Amygdala (tissue), 56 donors: ENCODE measurements at regions not wholly inside any gene's neighbourhood (a gene's known extent, or its start where the extent isn't known, plus 50 kb on each side); places are given as distances from the start of the nearest gene placed in this dataset.
A peak's percentile ranks its signal among the peaks of the same experiment; 100 is the strongest.

Experiments used
- DNase-seq, 56 donors: peaks; one replicate each; lab custom pipeline; 2025; lab: John Stamatoyannopoulos, UW

- no peak for DNase-seq
These were observed 199.6 kb downstream of the VAPA start for GRCh38 chr18:10113121-10114022.

DNA sequence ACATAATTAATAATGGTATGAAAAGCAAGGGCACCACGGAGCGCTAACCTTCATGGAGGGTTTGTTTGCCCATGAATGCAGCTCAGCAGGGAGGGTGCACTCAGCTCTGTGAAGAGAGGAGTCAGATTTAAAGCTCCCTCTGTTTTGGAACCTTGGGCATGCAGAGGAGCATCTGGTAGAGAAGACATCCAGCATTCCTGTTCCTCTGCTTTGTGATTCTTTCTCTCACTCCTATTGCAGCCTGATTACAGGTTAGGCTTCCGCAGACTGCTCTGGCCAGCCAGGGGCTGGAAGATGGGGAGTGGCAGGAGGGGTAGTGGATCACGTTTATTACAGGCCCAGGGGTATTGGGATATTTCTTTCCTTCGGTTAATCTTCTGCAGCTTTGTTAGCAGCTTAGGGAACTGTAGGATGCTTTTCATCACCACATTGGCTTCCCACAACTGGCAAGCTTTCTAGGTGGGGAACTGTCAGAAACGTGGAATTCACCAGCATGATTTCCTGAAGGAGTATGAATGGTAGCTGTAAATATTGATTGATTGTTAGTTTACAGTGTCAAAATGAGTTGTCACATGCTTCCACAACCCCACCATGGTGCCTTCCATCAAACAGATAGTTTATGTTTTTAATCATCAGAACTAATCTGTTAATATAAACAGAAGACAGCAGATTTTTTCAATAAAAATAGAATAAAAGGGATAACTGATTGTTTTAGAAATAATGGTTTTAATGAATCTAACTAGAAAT is 201.1 kb downstream of the VAPA start:
- DNase-seq = no peak

DNA sequence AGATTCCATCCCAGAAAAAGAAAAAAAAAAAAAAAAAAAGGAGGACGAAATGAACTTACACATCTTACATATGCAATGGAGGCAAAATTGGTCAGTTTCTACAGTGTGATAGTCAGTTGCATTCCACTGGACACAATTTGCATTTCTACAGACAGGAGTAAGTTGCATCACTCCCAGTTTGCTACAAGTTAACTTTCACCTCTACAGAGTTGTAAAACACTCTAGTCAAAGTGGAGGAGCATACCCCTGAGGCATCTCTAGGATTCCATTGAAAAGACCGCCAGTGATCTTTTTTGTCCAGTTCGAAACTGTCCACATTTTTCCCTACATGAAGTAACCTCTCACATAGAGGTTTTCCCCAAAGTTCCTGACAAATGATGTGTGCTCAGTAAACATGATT is 202.8 kb downstream of the VAPA start:
- DNase-seq = no peak

DNA sequence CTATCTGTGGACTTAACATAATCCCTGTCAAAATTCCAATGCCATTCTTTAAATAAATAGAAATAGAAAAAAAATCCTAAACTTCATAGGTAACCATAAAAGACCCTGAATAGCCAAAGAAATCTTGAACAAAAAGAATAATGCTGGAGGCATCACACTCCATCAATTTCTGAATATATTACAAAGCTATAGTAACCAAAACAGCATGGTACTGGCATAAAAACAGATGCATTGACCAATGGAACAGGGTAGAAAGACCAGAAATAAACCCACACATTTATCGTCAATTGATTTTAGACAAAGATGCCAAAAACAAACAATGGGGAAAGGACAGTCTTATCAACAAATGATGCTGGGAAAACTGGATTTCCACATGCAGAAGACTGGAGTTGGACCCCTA is 205.7 kb downstream of the VAPA start:
- no peak for DNase-seq

- DNase-seq = no peak
These were observed 206.2 kb downstream of the VAPA start for GRCh38 chr18:10119991-10120390.

DNA sequence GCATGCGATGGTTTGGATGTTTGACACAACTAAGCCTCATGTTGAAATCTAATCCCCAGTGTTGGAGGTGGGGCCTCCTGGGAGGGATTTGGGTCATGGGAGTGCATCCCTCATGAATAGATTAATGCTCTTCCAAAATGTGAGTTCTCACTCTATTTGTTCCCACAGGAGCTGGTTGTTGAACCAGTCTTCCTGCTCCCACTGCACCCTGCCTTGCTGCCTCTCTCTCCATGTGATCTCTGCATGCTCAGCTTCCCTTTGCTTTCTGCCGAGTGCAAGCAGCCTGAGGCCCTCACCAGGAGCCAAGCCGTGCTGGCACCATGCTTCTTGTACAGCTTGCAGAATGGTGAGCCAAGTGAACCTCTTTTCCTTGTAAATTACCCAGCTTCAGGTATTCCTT is 206.8 kb downstream of the VAPA start:
- DNase-seq = no peak

DNA sequence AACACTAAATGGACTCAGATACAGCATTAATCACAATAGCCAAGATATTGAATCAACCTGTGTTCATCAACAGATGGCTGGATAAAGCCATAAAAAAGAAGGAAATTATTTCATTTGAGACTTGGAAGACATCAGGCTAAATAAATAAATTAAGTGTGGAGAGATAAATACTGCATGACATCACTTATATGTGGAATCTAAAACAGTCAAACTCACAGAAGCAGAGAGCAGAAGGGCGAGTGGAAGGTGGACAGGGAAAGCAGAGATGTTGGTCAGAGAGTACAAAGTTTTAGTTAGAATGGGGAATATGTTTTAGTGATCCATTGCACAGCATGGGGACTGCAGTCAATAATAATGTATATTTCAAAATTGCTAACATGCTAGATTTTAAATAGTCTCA is 207.2 kb downstream of the VAPA start:
- no peak for DNase-seq

- no peak for DNase-seq
These were observed 208.1 kb downstream of the VAPA start for GRCh38 chr18:10121786-10122515.

GRCh38 chr18:10122988-10123950 is 209.5 kb downstream of the VAPA start:
- DNase-seq = no peak

GRCh38 chr18:10124071-10124470 is 210.3 kb downstream of the VAPA start:
- no peak for DNase-seq

- DNase-seq = no peak
These were observed 210.7 kb downstream of the VAPA start for GRCh38 chr18:10124557-10124956.

GRCh38 chr18:10124967-10125366 is 211.2 kb downstream of the VAPA start:
- no peak for DNase-seq

DNA sequence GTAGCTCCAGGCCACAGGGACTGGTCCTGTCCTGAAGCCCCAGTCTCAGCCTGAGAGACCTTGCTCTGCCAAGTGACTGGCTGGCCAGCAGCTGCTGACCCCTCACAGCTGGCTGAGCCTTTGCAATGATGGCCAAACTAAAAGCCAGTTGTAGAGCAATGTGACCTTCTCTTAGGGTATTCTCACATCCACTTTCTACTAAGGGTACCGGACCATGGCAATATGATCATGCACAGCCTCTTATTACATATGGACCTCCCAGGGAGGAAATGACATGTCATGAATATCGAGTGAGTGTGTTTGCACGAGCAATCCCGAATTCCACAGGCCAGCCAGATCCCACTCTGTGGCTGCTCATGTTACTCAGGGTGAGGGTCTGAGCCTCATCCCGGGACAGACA is 213.9 kb downstream of the VAPA start:
- no peak for DNase-seq

DNA sequence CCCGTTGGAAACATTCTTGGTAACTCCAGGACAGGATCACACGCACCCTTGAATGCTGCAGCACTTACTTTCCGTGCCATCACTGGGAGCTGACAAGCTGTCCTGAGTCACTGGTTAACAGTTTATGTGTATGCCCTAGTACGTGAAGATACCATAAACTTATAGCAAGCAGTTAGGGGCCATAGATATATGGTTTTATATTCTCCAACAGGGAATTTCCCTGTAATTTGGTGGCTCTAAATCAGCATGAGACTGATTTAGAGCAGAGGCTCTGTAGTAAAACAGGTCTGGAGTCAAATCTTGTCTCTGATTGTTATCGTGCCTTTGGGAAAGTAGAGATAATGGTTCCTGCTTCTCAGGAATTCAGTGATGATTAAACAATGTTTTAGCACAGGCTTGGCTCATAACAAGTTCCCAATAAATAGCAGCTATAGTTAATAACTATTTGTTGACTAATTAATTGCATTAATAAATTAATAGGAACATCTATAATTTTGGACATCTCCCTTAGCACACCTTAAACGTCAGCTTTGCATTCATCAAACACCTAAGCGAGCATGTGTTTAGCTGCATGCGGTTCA is 215.2 kb downstream of the VAPA start:
- DNase-seq = no peak

DNA sequence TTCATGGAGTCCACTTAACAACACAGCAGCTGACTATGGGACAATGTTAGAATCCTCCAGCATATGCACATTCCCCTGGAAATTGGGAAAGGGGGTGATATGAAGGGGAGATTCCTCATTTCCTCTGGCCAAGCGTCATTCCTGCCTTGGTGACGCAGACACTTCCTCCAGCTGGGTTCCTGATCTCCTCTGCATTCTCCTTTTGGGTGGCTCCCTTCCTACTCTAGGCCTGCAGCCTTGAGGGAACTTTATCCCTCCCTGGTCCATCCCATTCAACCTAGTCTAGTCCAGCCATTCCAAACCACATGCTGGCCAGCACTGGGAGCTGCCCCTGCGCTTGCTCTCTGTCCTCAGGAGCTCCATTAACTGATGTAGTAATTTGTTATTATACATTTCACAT is 216.8 kb downstream of the VAPA start:
- DNase-seq = no peak

GRCh38 chr18:10131081-10131459 is 217.3 kb downstream of the VAPA start:
- no peak for DNase-seq

DNA sequence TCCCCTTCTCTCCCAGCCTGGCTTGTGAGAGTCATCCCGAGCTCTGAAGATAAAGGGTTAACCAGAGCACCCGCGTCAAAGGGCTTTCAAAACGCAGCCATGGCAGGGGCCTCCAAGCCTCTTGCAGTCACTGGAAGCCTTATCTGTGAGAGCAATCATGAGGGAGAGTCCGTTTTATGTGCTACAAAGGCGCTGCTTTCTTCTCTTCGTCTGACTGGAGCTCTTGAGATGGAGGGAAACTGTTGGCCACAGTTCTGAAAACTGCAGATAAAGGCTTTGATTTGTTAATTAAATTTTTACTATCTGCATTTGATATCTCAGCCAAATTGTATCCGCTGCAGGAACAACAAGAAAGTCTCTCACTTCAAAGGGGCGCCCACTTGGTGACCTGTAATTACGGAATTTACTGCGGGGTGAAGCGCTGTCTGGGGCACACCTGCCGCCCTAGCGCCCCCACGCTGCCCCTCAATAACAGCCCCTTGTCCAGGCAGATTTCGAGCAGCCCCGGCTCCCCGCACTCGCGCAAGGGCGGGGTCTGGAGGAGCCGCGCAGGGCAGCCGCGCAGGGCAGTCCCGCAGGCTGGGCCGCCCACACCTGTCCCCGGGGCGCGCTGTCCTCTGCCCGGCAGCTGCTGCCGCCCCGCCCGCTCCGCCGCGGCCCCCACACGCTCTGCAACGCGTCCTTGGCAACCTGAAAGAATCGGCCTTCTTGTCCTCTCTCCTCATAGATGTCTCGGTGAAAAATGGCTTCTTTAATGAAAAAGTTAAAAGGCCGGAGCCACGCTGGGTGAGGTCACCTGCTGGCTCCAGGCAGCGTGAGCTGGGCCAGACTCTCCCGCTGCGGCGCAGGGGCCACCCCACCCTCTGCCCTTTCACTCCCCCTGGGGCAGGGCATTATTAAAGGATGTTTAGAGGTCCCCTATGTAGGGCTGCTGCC is 217.9 kb downstream of the VAPA start:
- DNase-seq = peak in 14 of 56 donors; percentile 3 to 64 (median 16)

DNA sequence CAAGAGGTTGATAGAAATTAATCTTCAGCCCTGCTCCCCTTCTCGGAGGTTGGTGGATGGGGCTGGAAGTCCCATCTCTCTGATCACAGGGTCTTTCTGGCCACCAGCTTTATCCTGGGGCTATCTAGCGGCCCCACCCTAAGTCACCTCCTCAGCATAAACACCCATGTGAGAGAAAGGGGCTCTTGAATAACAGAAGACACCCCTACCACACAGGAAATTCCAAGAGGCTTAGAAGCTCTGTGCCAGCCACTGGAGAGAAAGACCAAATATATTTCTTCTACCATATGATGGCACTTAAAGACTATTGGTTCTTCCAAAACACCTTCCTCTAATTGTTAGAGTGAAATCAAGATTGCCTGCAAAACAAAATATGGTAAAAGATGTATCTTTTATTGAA is 219.7 kb downstream of the VAPA start:
- DNase-seq = no peak

DNA sequence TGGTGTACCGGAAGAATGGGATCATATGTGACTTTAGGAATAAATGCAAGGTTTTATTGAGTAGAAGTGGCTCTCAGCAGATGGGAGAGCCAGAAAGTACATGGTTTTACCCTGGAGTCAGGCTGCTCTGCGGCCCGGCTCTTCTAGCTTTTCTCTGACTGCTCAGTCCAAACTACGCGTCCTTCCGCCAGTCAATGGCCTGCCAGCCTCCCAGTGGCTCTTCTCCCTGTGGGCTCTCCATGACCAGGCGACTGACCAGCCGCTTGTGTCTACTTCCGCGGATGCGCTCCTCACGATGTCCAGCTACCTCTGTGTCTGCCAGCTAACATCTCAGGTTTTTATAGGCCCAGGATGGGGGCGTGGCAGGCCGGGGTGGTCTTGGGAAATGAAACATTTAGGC is 220.4 kb downstream of the VAPA start:
- DNase-seq = no peak
